ENCODE measurements at regions not wholly inside any gene's neighbourhood (a gene's known extent, or its start where the extent isn't known, plus 50 kb on each side); places are given as distances from the start of the nearest gene placed in this dataset.
"Not testable (repeated sequence)": the region's sequence is repeated elsewhere in the genome, so short reads cannot be mapped to it uniquely, and the experiment has no call there.

DNA sequence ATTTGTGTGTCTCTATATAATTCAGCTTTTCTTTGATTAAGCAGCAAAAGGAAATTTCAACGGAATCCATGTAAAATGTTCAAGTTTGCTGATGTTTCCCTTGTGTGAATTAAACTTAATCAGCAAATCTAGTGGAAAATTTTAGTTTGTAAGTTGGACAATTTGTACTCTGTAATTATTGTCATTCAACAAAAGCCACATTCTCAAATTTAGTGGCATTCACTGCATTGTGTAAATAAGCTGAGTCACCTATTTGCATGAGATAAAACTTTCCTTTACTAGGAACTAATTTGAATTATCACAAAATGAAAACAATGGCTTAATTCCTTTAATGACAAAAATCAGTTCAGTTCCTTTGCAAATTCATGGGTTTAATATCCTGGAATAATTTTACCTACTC lies 784.2 kb upstream of the CCDC179 start:
- DNase-seq (ENCODE audit: low read depth in 2 of 3, low spot score in 1 of 3), result no peak

GRCh38 chr11:23652336-23652735 lies 792.1 kb upstream of the CCDC179 start:
- DNase-seq (ENCODE audit: low read depth in 2 of 3, low spot score in 1 of 3), result not testable (repeated sequence)

DNA sequence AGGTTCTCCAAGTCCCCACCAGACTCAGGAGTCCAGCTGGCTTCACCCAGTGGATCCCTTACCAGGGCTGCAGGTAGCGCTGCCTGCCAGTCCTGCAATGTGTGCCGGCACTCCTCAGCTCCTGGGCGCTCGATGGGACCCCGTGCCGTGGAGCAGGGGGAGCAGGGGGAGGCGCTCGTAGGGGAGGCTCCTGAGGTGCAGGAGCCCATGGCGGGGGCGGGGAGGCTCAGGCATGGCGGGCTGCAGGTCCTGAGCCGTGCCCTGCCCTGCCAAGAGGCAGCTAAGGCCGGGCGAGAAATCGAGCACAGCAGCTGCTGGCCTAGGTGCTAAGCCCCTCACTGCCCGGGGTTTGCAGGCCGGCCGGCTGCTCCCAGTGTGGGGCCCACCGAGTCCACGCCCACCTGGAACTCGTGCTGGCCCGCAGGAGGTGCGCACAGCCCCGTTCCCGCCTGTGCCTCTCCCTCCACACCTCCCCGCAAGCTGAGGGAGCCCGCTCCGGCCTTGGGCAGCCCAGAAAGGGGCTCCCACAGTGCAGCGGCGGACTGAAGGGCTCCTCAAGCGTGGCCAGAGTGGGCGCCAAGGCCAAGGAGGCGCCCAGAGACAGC lies 792.9 kb upstream of the CCDC179 start:
- no peak for DNase-seq (ENCODE audit: low read depth in 2 of 3, low spot score in 1 of 3)

- DNase-seq (ENCODE audit: low read depth in 2 of 3, low spot score in 1 of 3), result no peak
These were observed 808.0 kb upstream of the CCDC179 start for GRCh38 chr11:23668324-23668723.

DNA sequence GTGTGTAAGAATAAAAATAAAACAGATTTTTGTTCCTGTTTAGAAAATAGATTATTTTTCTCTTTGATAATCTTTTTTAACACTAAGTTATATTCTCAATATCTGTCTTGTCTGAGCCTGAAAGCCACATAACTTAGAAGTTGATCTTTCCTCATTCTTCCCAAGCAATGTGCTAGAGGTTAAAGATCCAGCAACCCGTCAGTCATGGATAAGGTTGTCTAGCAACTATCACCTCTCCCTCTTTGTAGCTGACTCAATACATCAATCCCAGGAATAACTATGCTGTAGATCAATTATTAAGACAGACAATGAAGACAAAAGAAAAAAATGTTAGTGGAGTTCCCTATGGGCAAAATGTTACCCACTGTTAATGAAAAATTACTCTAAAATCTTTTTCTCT lies 813.1 kb upstream of the CCDC179 start:
- DNase-seq (ENCODE audit: low read depth in 2 of 3, low spot score in 1 of 3), result no peak

GRCh38 chr11:23674866-23675265 lies 814.6 kb upstream of the CCDC179 start:
- DNase-seq (ENCODE audit: low read depth in 2 of 3, low spot score in 1 of 3), result no peak

- DNase-seq (ENCODE audit: low read depth in 2 of 3, low spot score in 1 of 3), result no peak
These were observed 817.8 kb upstream of the LUZP2 start for GRCh38 chr11:23679041-23679440.

- DNase-seq (ENCODE audit: low read depth in 2 of 3, low spot score in 1 of 3), result no peak
These were observed 816.9 kb upstream of the LUZP2 start for GRCh38 chr11:23679981-23680380.

DNA sequence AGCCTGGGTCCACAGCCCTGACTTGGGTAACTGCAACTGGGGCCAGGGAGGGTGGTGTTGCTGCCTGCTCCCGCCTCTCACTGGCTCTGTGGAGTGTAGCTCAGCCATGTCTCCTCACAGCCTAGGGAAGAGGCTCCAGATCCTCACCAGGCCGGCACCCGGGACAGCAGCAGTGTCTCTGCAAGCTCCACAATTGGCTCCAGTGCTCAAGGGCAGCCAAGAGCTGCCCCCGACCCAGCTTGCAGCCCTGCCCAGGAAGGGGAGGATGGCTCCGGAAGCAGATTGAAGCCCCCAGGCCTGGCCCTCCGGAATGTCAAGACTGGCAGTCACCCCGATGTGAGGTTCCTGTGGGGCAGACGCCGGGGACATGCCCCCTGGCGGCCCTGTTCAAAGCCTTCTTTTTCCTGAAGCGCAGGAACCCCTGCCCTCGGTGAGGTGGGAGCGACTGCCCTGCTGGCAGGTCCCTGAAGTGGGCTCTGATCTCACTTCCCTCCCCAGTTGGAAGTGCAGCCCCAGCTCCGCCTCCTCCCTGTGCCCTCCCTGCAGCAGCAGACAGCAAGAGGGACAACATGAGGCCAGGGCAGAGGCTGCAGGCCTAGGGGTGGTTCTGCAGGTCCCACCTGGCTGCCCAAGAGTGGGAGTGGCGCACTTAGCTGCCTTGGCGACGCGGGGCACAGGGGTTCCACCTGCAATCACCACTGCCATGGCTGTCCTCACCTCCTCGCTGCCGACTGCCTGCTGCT lies 816.2 kb upstream of the LUZP2 start:
- no peak for DNase-seq (ENCODE audit: low read depth in 2 of 3, low spot score in 1 of 3)

DNA sequence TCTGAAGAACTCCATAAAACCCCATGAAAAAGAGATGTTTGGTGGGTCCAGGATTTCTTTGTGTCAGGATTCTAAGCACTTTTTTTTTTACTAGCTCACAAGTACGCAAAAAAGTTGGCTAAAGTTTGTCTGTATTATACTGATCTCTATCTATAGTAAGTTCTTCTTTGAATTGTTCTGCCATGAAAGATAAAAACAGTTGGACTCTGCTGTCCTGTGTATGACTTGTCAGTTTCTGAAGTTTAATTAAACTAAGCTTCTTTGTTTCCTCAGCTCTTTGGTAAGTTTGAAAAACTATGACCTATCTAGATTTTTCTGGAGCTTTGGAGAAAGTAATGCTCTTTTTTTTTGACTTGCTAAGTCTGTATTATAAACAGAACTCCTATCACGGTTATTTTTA lies 812.2 kb upstream of the LUZP2 start:
- DNase-seq (ENCODE audit: low read depth in 2 of 3, low spot score in 1 of 3), result no peak

- no peak for DNase-seq (ENCODE audit: low read depth in 2 of 3, low spot score in 1 of 3)
These were observed 808.9 kb upstream of the LUZP2 start for GRCh38 chr11:23687991-23688390.

DNA sequence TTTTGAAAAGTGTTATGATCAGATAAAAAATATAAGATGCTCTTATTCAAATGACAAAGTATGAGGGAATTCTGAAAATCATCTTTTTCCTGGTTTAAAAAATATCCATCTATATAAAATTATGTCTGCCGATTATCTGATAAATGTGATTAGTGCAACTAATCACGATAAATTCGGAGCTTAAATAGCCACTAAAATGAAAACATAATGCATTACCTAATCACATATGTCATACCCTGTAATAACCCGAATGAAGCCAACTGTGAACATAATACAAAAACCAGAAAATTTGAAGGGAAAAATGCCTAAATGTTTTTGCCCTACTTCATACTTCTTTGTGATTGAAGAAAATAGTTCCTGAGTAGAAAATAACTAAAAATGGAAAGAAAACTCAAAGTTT lies 808.4 kb upstream of the LUZP2 start:
- DNase-seq (ENCODE audit: low read depth in 2 of 3, low spot score in 1 of 3), result no peak

- DNase-seq (ENCODE audit: low read depth in 2 of 3, low spot score in 1 of 3), result no peak
These were observed 808.0 kb upstream of the LUZP2 start for GRCh38 chr11:23688835-23689234.

DNA sequence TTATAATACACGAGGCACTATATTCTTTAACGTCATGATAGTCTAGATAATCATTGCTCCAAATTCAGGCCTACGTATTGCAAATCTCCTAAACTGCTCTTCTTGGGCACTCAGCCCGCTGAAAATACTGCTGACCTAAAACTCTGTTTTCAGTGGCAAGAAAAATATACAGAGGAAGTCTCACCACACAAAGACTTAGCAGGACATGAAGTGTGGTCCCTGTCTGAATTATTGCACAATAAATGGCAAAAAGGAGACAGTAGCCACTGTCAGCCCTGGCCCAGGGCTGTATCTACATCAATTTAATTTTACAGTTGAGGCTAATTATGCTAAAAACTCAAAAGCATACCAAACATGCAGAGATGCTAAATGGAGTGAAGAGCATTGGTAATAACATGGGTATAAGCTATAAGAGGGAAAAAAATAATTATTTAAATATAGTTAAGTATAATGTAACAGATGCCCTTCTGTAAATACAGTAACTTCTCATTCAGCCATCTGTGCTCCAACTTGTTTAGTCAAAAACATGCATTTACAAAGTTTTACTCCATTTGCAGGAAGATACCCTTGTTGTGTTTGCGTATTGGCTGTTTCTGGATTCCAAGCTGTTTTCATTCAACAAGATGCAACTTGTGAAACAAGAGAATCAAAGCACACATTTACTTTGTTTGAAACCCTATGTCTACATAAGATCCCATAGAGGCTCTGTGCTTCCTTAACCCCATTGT lies 800.0 kb upstream of the LUZP2 start:
- DNase-seq (ENCODE audit: low read depth in 2 of 3, low spot score in 1 of 3), result no peak

DNA sequence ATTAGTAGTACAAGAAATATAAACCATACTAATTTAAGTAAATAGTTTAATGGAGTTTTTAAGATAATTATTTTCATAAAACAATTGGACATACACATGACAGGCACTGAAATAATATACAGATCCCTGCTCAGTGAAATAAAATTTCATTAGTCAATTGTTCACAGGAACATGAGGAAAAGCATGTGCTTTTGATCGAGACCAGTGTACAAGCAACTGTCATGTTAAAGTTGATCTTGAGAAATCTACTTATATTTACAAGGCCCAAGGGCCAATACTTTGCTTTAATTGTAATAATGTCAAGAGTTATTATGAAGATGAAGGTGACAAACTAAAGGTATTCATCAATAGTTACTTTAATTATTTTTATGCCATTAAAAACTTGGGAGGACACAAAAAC lies 792.7 kb upstream of the LUZP2 start:
- no peak for DNase-seq (ENCODE audit: low read depth in 2 of 3, low spot score in 1 of 3)

DNA sequence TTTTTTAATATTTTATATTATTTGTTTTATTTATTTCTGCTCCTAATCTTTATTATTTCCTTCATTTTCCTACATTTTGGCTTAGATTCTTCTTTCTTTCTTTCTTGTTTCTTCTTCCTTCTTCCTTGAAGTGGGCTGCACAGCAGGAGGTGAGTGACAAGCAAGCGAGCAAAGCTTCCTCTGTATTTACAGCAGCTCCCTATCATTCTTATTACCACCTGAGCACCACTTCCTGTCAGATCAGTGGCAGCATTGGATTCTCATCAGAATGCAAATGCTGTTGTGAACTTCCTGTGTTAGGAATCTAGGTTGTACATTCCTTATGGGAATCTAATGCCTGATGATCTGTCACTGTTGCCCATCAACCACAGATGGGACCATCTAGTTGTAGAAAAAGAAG lies 784.9 kb upstream of the LUZP2 start:
- no peak for DNase-seq (ENCODE audit: low read depth in 2 of 3, low spot score in 1 of 3)

GRCh38 chr11:23719016-23719415 lies 777.8 kb upstream of the LUZP2 start:
- DNase-seq (ENCODE audit: low read depth in 2 of 3, low spot score in 1 of 3), result no peak

GRCh38 chr11:23723861-23724260 lies 773.0 kb upstream of the LUZP2 start:
- DNase-seq (ENCODE audit: low read depth in 2 of 3, low spot score in 1 of 3), result no peak

DNA sequence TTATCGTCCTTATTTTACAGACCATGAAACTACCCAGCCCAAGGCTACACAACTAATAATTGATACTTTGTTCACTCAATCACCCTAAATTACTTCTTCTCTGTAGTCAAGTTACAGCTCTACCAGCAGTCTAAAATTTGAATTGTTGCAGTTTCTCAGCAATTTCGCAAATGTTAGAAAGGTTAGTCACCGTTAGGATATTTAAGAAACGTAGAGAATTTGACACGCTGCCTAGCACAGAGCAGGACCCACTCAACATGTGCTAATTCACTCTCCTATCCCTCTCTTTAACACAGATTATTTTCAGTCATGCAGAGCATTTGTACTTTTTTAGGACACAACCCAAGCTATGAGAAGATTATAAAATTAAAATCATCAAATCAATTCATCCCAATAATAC lies 771.1 kb upstream of the LUZP2 start:
- DNase-seq (ENCODE audit: low read depth in 2 of 3, low spot score in 1 of 3), result no peak

GRCh38 chr11:23727387-23727786 lies 769.5 kb upstream of the LUZP2 start:
- no peak for DNase-seq (ENCODE audit: low read depth in 2 of 3, low spot score in 1 of 3)

- no peak for DNase-seq (ENCODE audit: low read depth in 2 of 3, low spot score in 1 of 3)
These were observed 769.1 kb upstream of the LUZP2 start for GRCh38 chr11:23727794-23728193.

DNA sequence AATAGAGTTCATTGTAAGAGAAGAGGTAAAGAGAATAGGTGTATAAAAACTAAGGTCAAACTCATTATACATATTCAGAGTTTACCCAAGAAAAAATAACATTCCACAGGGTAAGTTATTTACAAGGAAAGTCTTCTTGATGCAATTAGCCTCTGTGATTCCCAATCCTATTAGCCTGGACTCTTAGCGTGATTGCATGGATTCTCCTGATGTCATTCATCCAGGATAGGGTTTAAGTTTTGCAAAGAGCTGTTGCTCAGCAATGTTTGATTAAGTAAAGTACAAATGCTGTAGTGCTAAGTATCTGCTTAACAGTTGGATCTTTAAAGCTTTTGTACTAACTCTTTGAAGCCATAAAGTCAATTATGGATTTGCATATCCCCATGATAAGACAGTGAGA lies 767.8 kb upstream of the LUZP2 start:
- no peak for DNase-seq (ENCODE audit: low read depth in 2 of 3, low spot score in 1 of 3)

All from stimulated activated CD4-positive, alpha-beta T cell treated with anti-CD3 and anti-CD28 coated beads, Interleukin-12 subunit alpha, Interleukin-12 subunit beta, amount 100 ng/mL, for 48 hours (primary cell).